ENCODE measurements at regions not wholly inside any gene's neighbourhood (a gene's known extent, or its start where the extent isn't known, plus 50 kb on each side); places are given as distances from the start of the nearest gene placed in this dataset.

- in situ Hi-C loops (cut with MboI): no loop called here
- RAD21 ChIA-PET (ENCODE audit: unreplicated experiment): no interaction called here
- Histone ChIP-seq H3K4me2 (ENCODE audit: control insufficient read depth, insufficient read depth) (no peak overlapping the region), H3K27ac (ENCODE audit: control insufficient read depth, insufficient read depth) (no peak overlapping the region), H3K4me1 (ENCODE audit: control insufficient read depth, insufficient read depth, low read length) (no peaks in the 10 kb centered on the region), H3K79me2 (ENCODE audit: control insufficient read depth, insufficient read depth, low read length) (no peaks in the 10 kb centered on the region), H2AFZ (ENCODE audit: control insufficient read depth, low read depth, low read length) (no peak overlapping the region), H3K4me3 (no peak overlapping the region), H3K36me3 (ENCODE audit: control insufficient read depth in 2 of 2, insufficient read depth in 2 of 2, low read length in 1 of 2) (no peaks in the 10 kb centered on the region), H3K9ac (ENCODE audit: control insufficient read depth, insufficient read depth, low read length) (no peak overlapping the region), H3K27me3 (replicated peaks in 1 of 2; ENCODE audit: control insufficient read depth in 2 of 2, insufficient read depth in 2 of 2, low read length in 1 of 2) (no peaks in the 10 kb centered on the region), H4K20me1 (ENCODE audit: control insufficient read depth, insufficient read depth) (no peaks in the 10 kb centered on the region), H3K9me3 (replicated peaks; ENCODE audit: control insufficient read depth, insufficient read depth, low read length) (no peaks in the 10 kb centered on the region)
- ATAC-seq: no peak
- no peak for FAIRE-seq
- SMC1A ChIA-PET (ENCODE audit: uncharacterized antibody, unreplicated experiment): interaction anchor here (0.5 kb wide), 1 partner anchor 1260 kb away, joined by 3 read pairs; no protein-coding TSS in a partner anchor
- TF ChIP-seq JUNB (IDR thresholded peaks at IDR 0.05): no peak
- TF ChIP-seq SMC3 (IDR thresholded peaks at IDR 0.05; ENCODE audit: borderline replicate concordance, low read length): no peak
- TF ChIP-seq TBL1XR1 (IDR thresholded peaks at IDR 0.05; ENCODE audit: low read depth, low read length): no peak
- no peak for TF ChIP-seq YBX1 (IDR thresholded peaks at IDR 0.05)
- intact Hi-C loops (cut with micrococcal nuclease; ENCODE audit: unreplicated experiment): no loop called here
- DNase-seq (ENCODE audit: low read depth, low spot score): no peak
- CTCF ChIA-PET: no interaction called here
- 27% methylated on average over 6 of the region's 6 CpGs for WGBS (ENCODE audit: insufficient coverage, insufficient replicate concordance, low lambda C conversion rate, missing lambda C conversion rate)
- POLR2A ChIA-PET: no interaction called here
- BruUV-seq (replicated peaks): no TSS peak
These were observed 1041.4 kb upstream of the FANCL start for GRCh38 chr2:59282374-59283057.

- intact Hi-C loops (cut with micrococcal nuclease; ENCODE audit: unreplicated experiment) (no loop called here), in situ Hi-C loops (cut with MboI) (no loop called here)
- ChIA-PET POLR2A (no interaction called here), CTCF (no interaction called here), RAD21 (ENCODE audit: unreplicated experiment) (no interaction called here), SMC1A (ENCODE audit: uncharacterized antibody, unreplicated experiment) (no interaction called here)
- Histone ChIP-seq H2AFZ (ENCODE audit: control insufficient read depth, low read depth, low read length) (no peak overlapping the region), H3K27ac (ENCODE audit: control insufficient read depth, insufficient read depth) (no peak overlapping the region), H3K4me3 (no peak overlapping the region), H3K4me2 (ENCODE audit: control insufficient read depth, insufficient read depth) (no peak overlapping the region), H3K27me3 (replicated peaks in 1 of 2; ENCODE audit: control insufficient read depth in 2 of 2, insufficient read depth in 2 of 2, low read length in 1 of 2) (no peaks in the 10 kb centered on the region), H3K79me2 (ENCODE audit: control insufficient read depth, insufficient read depth, low read length) (no peaks in the 10 kb centered on the region), H4K20me1 (ENCODE audit: control insufficient read depth, insufficient read depth) (no peaks in the 10 kb centered on the region), H3K9ac (ENCODE audit: control insufficient read depth, insufficient read depth, low read length) (no peak overlapping the region), H3K9me3 (replicated peaks; ENCODE audit: control insufficient read depth, insufficient read depth, low read length) (no peaks in the 10 kb centered on the region), H3K36me3 (ENCODE audit: control insufficient read depth in 2 of 2, insufficient read depth in 2 of 2, low read length in 1 of 2) (no peaks in the 10 kb centered on the region), H3K4me1 (ENCODE audit: control insufficient read depth, insufficient read depth, low read length) (no peaks in the 10 kb centered on the region)
- BruUV-seq (replicated peaks): no TSS peak
- DNase-seq (ENCODE audit: low read depth, low spot score) (no peak), FAIRE-seq (no peak), ATAC-seq (no peak)
- WGBS (ENCODE audit: insufficient coverage, insufficient replicate concordance, low lambda C conversion rate, missing lambda C conversion rate): 58% methylated on average over 5 of the region's 5 CpGs
- TF ChIP-seq ZNF592 (IDR thresholded peaks at IDR 0.05) (no peak), RFX5 (IDR thresholded peaks at IDR 0.05; ENCODE audit: low read depth, low read length) (no peak), SREBF1 (IDR thresholded peaks at IDR 0.05; ENCODE audit: low read length) (no peak), ZNF24 (IDR thresholded peaks at IDR 0.05) (no peak), ESRRA (IDR thresholded peaks at IDR 0.05; ENCODE audit: low read length) (no peak), CEBPB (IDR thresholded peaks at IDR 0.05; ENCODE audit: borderline replicate concordance in 1 of 2, low read depth in 2 of 2, low read length in 2 of 2) (no peak), MLLT1 (IDR thresholded peaks at IDR 0.05) (no peak), ZZZ3 (IDR thresholded peaks at IDR 0.05; ENCODE audit: control insufficient read depth, insufficient read length, low read depth) (no peak), TCF3 (IDR thresholded peaks at IDR 0.05; ENCODE audit: borderline replicate concordance, insufficient read depth, low read depth, low read length) (no peak), SMC3 (IDR thresholded peaks at IDR 0.05; ENCODE audit: borderline replicate concordance, low read length) (no peak), GABPA (IDR thresholded peaks at IDR 0.05; ENCODE audit: low read depth) (no peak)
These were observed 1036.5 kb upstream of the FANCL start for GRCh38 chr2:59277671-59278070.

Data from GM12878 (cell line).